ENCODE measurements at regions not wholly inside any gene's neighbourhood (a gene's known extent, or its start where the extent isn't known, plus 50 kb on each side); places are given as distances from the start of the nearest gene placed in this dataset.

DNA sequence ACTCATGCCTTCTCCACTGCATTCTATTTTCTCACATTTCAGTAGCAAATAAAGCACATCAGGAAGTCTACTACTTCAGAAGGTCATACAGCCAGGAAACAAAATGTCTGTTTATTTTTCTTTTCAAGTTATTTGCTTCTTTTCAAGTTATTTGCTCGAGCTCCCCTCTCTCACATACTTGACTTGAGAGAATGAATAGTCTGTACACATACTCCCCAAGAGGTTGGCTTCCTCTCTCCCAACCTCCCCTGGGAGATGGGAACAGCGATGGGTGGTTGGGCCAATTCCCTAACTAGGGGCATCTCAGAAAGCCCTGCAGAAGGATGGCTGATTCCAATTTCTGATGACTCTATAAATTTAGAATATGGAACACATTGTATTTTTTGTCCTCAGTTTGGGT lies 64.7 kb upstream of the PTPN13 start:
- intact Hi-C loops (cut with DNase I) = no loop called here
- H3K4me3 ChIP-seq = no peak overlapping the region
- no peaks in the 10 kb centered on the region for H3K4me1 ChIP-seq (replicated peaks)
- DNase-seq (ENCODE audit: low spot score) = no peak
- TF ChIP-seq, protein P1, sequence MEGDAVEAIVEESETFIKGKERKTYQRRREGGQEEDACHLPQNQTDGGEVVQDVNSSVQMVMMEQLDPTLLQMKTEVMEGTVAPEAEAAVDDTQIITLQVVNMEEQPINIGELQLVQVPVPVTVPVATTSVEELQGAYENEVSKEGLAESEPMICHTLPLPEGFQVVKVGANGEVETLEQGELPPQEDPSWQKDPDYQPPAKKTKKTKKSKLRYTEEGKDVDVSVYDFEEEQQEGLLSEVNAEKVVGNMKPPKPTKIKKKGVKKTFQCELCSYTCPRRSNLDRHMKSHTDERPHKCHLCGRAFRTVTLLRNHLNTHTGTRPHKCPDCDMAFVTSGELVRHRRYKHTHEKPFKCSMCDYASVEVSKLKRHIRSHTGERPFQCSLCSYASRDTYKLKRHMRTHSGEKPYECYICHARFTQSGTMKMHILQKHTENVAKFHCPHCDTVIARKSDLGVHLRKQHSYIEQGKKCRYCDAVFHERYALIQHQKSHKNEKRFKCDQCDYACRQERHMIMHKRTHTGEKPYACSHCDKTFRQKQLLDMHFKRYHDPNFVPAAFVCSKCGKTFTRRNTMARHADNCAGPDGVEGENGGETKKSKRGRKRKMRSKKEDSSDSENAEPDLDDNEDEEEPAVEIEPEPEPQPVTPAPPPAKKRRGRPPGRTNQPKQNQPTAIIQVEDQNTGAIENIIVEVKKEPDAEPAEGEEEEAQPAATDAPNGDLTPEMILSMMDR (IDR thresholded peaks at IDR 0.05) = no peak
- TF ChIP-seq POLR2AphosphoS5 (IDR thresholded peaks at IDR 0.05) = no peak
- no peak for TF ChIP-seq POLR2A (IDR thresholded peaks at IDR 0.05)
- no peaks in the 10 kb centered on the region for H3K9me3 ChIP-seq
- H3K27me3 ChIP-seq (replicated peaks; ENCODE audit: insufficient read depth) = no peaks in the 10 kb centered on the region
- no peaks in the 10 kb centered on the region for H3K36me3 ChIP-seq
- no peak overlapping the region for H3K27ac ChIP-seq
- WGBS = 43% methylated on average over 2 of the region's 2 CpGs

DNA sequence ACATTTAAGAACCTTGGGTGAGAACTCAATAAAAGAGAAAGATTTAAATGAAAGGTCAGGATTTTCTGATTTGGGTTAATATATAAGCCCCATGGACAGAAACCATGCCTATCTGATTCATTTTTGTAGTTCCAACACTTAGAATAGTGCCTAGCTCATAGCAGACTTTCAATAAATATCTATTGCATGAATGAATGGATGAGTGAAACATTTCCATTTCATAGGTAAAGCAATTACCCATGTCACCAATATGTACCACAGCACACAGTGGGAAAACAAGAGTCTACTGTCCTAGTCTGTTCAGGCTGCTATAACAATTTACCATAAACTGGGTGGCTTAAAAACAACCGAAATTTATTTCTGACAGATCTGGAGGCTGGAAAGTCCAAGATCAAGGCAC lies 63.9 kb upstream of the PTPN13 start:
- H3K4me1 ChIP-seq (replicated peaks) = no peaks in the 10 kb centered on the region
- H3K4me3 ChIP-seq = no peak overlapping the region
- H3K36me3 ChIP-seq = no peaks in the 10 kb centered on the region
- no peak overlapping the region for H3K27ac ChIP-seq
- intact Hi-C loops (cut with DNase I) = no loop called here
- no peak for DNase-seq (ENCODE audit: low spot score)
- TF ChIP-seq POLR2A (IDR thresholded peaks at IDR 0.05) (no peak), POLR2AphosphoS5 (IDR thresholded peaks at IDR 0.05) (no peak)
- TF ChIP-seq, protein P1 (IDR thresholded peaks at IDR 0.05) = no peak
- H3K27me3 ChIP-seq (replicated peaks; ENCODE audit: insufficient read depth) = no peaks in the 10 kb centered on the region
- H3K9me3 ChIP-seq = no peaks in the 10 kb centered on the region
- WGBS = 93% methylated on average over 1 of the region's 1 CpG

DNA sequence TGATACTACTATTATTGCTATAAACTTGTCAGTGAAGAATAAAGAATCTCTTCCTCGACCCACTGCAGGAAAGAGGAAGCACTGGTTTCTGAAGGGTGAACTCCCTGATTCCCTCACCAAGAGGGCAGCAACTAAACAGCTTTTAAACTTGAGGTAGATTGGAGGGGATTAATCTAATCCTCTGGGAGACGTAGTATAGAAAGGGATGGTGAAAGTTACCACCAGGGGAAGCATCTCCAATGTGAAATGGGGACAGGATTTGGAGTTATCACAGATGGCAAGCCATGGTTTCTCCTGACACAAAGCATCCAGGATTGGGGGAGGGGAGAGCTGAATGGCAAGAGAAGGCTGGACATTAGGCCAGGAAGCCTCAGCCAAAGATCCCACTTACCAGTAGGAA lies 62.7 kb upstream of the PTPN13 start:
- DNase-seq (ENCODE audit: low spot score) = no peak
- Histone ChIP-seq H3K4me1 (replicated peaks) (no peaks in the 10 kb centered on the region), H3K9me3 (no peaks in the 10 kb centered on the region), H3K27me3 (replicated peaks; ENCODE audit: insufficient read depth) (no peaks in the 10 kb centered on the region), H3K27ac (no peak overlapping the region), H3K36me3 (no peaks in the 10 kb centered on the region), H3K4me3 (no peak overlapping the region)
- TF ChIP-seq POLR2AphosphoS5 (IDR thresholded peaks at IDR 0.05) (no peak), POLR2A (IDR thresholded peaks at IDR 0.05) (no peak)
- TF ChIP-seq, protein P1 (IDR thresholded peaks at IDR 0.05) = no peak
- 82% methylated on average over 2 of the region's 2 CpGs for WGBS
- intact Hi-C loops (cut with DNase I) = no loop called here

DNA sequence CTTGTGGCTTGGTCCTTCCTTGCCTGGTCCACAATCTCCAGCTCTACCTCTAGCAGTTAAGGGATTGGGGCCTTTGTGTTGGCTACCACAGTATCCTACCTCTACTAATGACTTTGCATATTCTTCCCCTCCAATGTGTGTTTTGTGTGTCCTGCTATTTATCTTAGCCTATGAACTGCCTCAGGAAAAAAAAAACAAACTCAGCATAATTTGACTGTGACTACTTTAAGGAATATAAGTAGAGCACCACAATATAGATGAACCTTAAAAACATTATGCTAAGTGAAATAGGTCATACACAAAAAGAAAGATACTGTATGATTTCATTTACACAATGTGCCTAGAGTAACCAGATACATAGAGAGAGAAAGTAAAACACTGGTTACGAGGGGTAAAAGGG lies 61.3 kb upstream of the PTPN13 start:
- Histone ChIP-seq H3K27me3 (replicated peaks; ENCODE audit: insufficient read depth) (no peaks in the 10 kb centered on the region), H3K4me3 (no peak overlapping the region), H3K36me3 (no peaks in the 10 kb centered on the region), H3K4me1 (replicated peaks) (no peaks in the 10 kb centered on the region), H3K9me3 (no peaks in the 10 kb centered on the region), H3K27ac (no peak overlapping the region)
- DNase-seq (ENCODE audit: low spot score) = no peak
- WGBS = 97% methylated on average over 1 of the region's 1 CpG
- intact Hi-C loops (cut with DNase I) = no loop called here
- TF ChIP-seq POLR2AphosphoS5 (IDR thresholded peaks at IDR 0.05) (no peak), POLR2A (IDR thresholded peaks at IDR 0.05) (no peak)

DNA sequence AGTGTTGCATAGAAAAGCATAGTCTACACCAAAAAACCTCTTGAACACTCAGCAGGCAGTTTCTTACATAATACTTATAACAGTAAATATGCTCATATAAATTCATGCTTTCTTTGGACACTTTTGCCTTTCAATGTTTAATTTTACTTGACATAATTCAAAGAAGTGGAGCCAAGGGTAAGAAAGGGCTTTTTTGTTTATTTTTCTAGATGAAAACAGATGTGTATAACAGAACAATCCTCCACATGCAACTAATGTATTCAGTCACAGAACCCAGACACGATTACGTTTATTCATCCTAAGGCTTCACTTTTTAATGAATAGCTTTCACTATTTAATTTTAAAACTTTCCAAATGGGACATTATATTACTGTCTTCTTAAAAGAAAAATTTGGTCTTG lies 58.0 kb upstream of the PTPN13 start:
- Histone ChIP-seq H3K4me3 (no peak overlapping the region), H3K4me1 (replicated peaks) (no peaks in the 10 kb centered on the region), H3K36me3 (no peaks in the 10 kb centered on the region), H3K27ac (no peak overlapping the region), H3K9me3 (no peaks in the 10 kb centered on the region), H3K27me3 (replicated peaks; ENCODE audit: insufficient read depth) (no peaks in the 10 kb centered on the region)
- DNase-seq (ENCODE audit: low spot score) = no peak
- intact Hi-C loops (cut with DNase I) = no loop called here
- WGBS = 46% methylated on average over 2 of the region's 2 CpGs
- TF ChIP-seq POLR2AphosphoS5 (IDR thresholded peaks at IDR 0.05) = no peak
- TF ChIP-seq POLR2A (IDR thresholded peaks at IDR 0.05) = no peak
- TF ChIP-seq, protein P1 (IDR thresholded peaks at IDR 0.05) = no peak
